Suppressor macrophage (primary cell): ENCODE measurements at regions not wholly inside any gene's neighbourhood (a gene's known extent, or its start where the extent isn't known, plus 50 kb on each side); places are given as distances from the start of the nearest gene placed in this dataset.
"Not testable (repeated sequence)": the region's sequence is repeated elsewhere in the genome, so short reads cannot be mapped to it uniquely, and the experiment has no call there.

Experiments used
- DNase-seq, 4 experiments: peaks; one replicate each; pipeline ENCODE4 v3.0.0-alpha.2; 2020 to 2022

- DNase-seq = no peak
Measured at GRCh38 chr6:106847116-106847515, 127.4 kb downstream of the CD24 start.

- no peak for DNase-seq
Measured at GRCh38 chr6:106844930-106845329, 129.6 kb downstream of the CD24 start.

- no peak for DNase-seq
Measured at GRCh38 chr6:106832766-106833510, 141.6 kb downstream of the CD24 start.

GRCh38 chr6:106830930-106831329 is 143.6 kb downstream of the CD24 start:
- DNase-seq = no peak

GRCh38 chr6:106829451-106829850 is 145.1 kb downstream of the CD24 start:
- no peak for DNase-seq

- no peak for DNase-seq
Measured at GRCh38 chr6:106827081-106827480, 147.4 kb downstream of the CD24 start.

- DNase-seq = no peak
Measured at GRCh38 chr6:106825156-106825555, 149.4 kb downstream of the CD24 start.

GRCh38 chr6:106823732-106824351 is 150.7 kb downstream of the CD24 start:
- no peak for DNase-seq

- DNase-seq = no peak
Measured at GRCh38 chr6:106823058-106823457, 151.5 kb downstream of the CD24 start.

- no peak for DNase-seq
Measured at GRCh38 chr6:106820412-106820852, 154.1 kb downstream of the CD24 start.

- no peak for DNase-seq
Measured at GRCh38 chr6:106811088-106811686, 163.3 kb downstream of the CD24 start.

GRCh38 chr6:106808758-106809157 is 165.8 kb downstream of the CD24 start:
- DNase-seq = no peak

GRCh38 chr6:106807947-106808611 is 166.4 kb downstream of the CD24 start:
- DNase-seq = no peak

GRCh38 chr6:106806253-106806652 is 168.3 kb downstream of the CD24 start:
- not testable (repeated sequence) for DNase-seq

GRCh38 chr6:106805771-106806170 is 168.8 kb downstream of the CD24 start:
- DNase-seq = no peak

GRCh38 chr6:106804346-106805335 is 169.9 kb downstream of the CD24 start:
- DNase-seq = no peak

- DNase-seq = no peak
Measured at GRCh38 chr6:106803188-106803587, 171.3 kb downstream of the CD24 start.

GRCh38 chr6:106802139-106802538 is 172.4 kb downstream of the CD24 start:
- no peak for DNase-seq

GRCh38 chr6:106801256-106801655 is 171.9 kb downstream of the QRSL1 start:
- no peak for DNase-seq

- no peak for DNase-seq
Measured at GRCh38 chr6:106800379-106800778, 171.0 kb downstream of the QRSL1 start.

GRCh38 chr6:106799031-106799894 is 169.9 kb downstream of the QRSL1 start:
- DNase-seq = no peak
